ENCODE measurements at regions not wholly inside any gene's neighbourhood (a gene's known extent, or its start where the extent isn't known, plus 50 kb on each side); places are given as distances from the start of the nearest gene placed in this dataset.

GRCh38 chr13:39981056-39981455 is 325.6 kb downstream of the COG6 start:
- FAIRE-seq, result no peak

- FAIRE-seq, result no peak
Measured at GRCh38 chr13:39982745-39983144, 327.3 kb downstream of the COG6 start.

- FAIRE-seq, result no peak
Measured at GRCh38 chr13:39985071-39985470, 329.6 kb downstream of the COG6 start.

GRCh38 chr13:39988351-39988750 is 332.9 kb downstream of the COG6 start:
- FAIRE-seq, result no peak

GRCh38 chr13:39998166-39998565 is 342.7 kb downstream of the COG6 start:
- FAIRE-seq, result no peak

GRCh38 chr13:40002016-40002415 is 346.6 kb downstream of the COG6 start:
- FAIRE-seq, result no peak

- FAIRE-seq, result no peak
Measured at GRCh38 chr13:40013554-40013953, 358.1 kb downstream of the COG6 start.

- no peak for FAIRE-seq
Measured at GRCh38 chr13:40016953-40017660, 361.6 kb downstream of the COG6 start.

GRCh38 chr13:40017662-40018262 is 362.3 kb downstream of the COG6 start:
- FAIRE-seq, result no peak

GRCh38 chr13:40023595-40024203 is 368.2 kb downstream of the COG6 start:
- no peak for FAIRE-seq

- no peak for FAIRE-seq
Measured at GRCh38 chr13:40024204-40024966, 368.9 kb downstream of the COG6 start.

GRCh38 chr13:40024967-40025714 is 369.7 kb downstream of the COG6 start:
- FAIRE-seq, result no peak

GRCh38 chr13:40026174-40026585 is 370.7 kb downstream of the COG6 start:
- no peak for FAIRE-seq

GRCh38 chr13:40026741-40027140 is 371.3 kb downstream of the COG6 start:
- no peak for FAIRE-seq

GRCh38 chr13:40028446-40028845 is 373.0 kb downstream of the COG6 start:
- FAIRE-seq, result no peak

- no peak for FAIRE-seq
Measured at GRCh38 chr13:40031031-40031430, 375.6 kb downstream of the COG6 start.

GRCh38 chr13:40039061-40039460 is 383.6 kb downstream of the COG6 start:
- FAIRE-seq, result no peak

GRCh38 chr13:40042991-40043390 is 387.5 kb downstream of the COG6 start:
- no peak for FAIRE-seq

GRCh38 chr13:40043764-40044163 is 388.3 kb downstream of the COG6 start:
- FAIRE-seq, result no peak

- FAIRE-seq, result no peak
Measured at GRCh38 chr13:40047322-40047771, 391.9 kb downstream of the COG6 start.

- no peak for FAIRE-seq
Measured at GRCh38 chr13:40048551-40048950, 393.1 kb downstream of the COG6 start.

- FAIRE-seq, result no peak
Measured at GRCh38 chr13:40052954-40053353, 397.5 kb downstream of the COG6 start.

- no peak for FAIRE-seq
Measured at GRCh38 chr13:40053401-40053800, 397.9 kb downstream of the COG6 start.
